ENCODE measurements at regions not wholly inside any gene's neighbourhood (a gene's known extent, or its start where the extent isn't known, plus 50 kb on each side); places are given as distances from the start of the nearest gene placed in this dataset.

DNA sequence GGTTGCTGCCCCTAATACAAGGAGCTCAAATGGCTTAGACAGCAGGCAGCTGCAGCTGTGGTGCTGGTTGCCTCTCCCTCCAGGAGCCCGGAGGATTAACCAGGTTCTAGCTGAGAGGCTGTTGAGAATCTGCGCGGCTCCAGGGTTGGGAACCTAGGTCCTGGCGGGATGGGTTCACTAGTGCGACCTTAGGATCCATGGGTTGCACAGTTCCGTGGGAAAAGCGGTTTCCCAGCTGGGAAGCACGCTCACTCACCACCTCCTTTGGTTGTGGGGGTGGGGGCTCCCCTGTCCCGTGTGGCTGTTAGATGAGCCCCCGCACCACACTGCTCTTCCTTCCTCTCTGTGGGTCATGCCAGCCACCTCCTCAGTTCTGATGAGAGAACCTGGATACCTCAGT lies 375.1 kb upstream of the ARRDC4 start:
- TF ChIP-seq ZFY (CRISPR knock-in tag; IDR thresholded peaks at IDR 0.05) (no peak), DZIP1 (CRISPR knock-in tag; IDR thresholded peaks at IDR 0.05) (no peak), NR1H2 (CRISPR knock-in tag; IDR thresholded peaks at IDR 0.05; ENCODE audit: borderline replicate concordance, low read depth) (no peak), TFE3 (CRISPR knock-in tag; IDR thresholded peaks at IDR 0.05) (no peak), ZNF205 (CRISPR knock-in tag; IDR thresholded peaks at IDR 0.05) (no peak), STAG1 (CRISPR knock-in tag; IDR thresholded peaks at IDR 0.05) (no peak), EP300 (IDR thresholded peaks at IDR 0.05; ENCODE audit: low read depth in 2 of 2, low read length in 2 of 2) (no peak), EP300 (CRISPR knock-in tag; IDR thresholded peaks at IDR 0.05; ENCODE audit: borderline replicate concordance) (no peak), ZNF124 (CRISPR knock-in tag; IDR thresholded peaks at IDR 0.05) (no peak), POLR2AphosphoS5 (IDR thresholded peaks at IDR 0.05; ENCODE audit: low read depth, low read length) (no peak), ZNF75D (CRISPR knock-in tag; IDR thresholded peaks at IDR 0.05; ENCODE audit: borderline replicate concordance) (no peak), ZNF318 (CRISPR knock-in tag; IDR thresholded peaks at IDR 0.05) (no peak), RERE (CRISPR knock-in tag; IDR thresholded peaks at IDR 0.05; ENCODE audit: low read depth) (no peak), ZNF24 (IDR thresholded peaks at IDR 0.05) (no peak), MTA3 (CRISPR knock-in tag; IDR thresholded peaks at IDR 0.05) (no peak)

All from HepG2 (cell line).